Peyer's patch (tissue), 4 donors: ENCODE measurements at regions not wholly inside any gene's neighbourhood (a gene's known extent, or its start where the extent isn't known, plus 50 kb on each side); places are given as distances from the start of the nearest gene placed in this dataset.

Experiments
- DNase-seq, 3 donors: peaks; one replicate each; pipeline ENCODE4 v3.0.0-alpha.2; 2017 to 2019
- H3K27ac ChIP-seq, 4 donors: fragments of 200-600 bp; sonication (generic); one replicate each; pipeline ENCODE4 v1.5.1; 2016 to 2019
- H3K27me3 ChIP-seq, 2 donors: fragments of 200-600 bp; sonication (generic); one replicate each; pipeline ENCODE4 v1.5.1; 2019
- H3K36me3 ChIP-seq, 3 donors: fragments of 200-600 bp; sonication (generic); one replicate each; pipeline ENCODE4 v1.5.1; 2016 to 2019
- H3K4me1 ChIP-seq, 4 donors: fragments of 200-600 bp; sonication (generic); one replicate each; pipeline ENCODE4 v1.5.1; 2016 to 2019
- H3K4me3 ChIP-seq, 4 donors: fragments of 200-600 bp; sonication (generic); 1 replicate in 3 of 4; 2 replicates in 1 of 4; pipeline ENCODE4 v1.5.1; 2016 to 2019; ENCODE audit warnings: mild to moderate bottlenecking in 1 of 4
- H3K9me3 ChIP-seq, 4 donors: fragments of 200-600 bp; sonication (generic); one replicate each; pipeline ENCODE4 v1.5.1; 2016 to 2019; ENCODE audit warnings: mild to moderate bottlenecking in 1 of 4
- CTCF ChIP-seq, 6 experiments: fragments of 450-650 bp in 4 of 6; fragments of 200-600 bp in 2 of 6; sonication (generic) in 1 of 6; IDR thresholded peaks; one replicate each; pipeline ENCODE4 v1.5.1; 2017 to 2019; ENCODE audit warnings: antibody characterized with exemption in 6 of 6, mild to moderate bottlenecking in 3 of 6, moderate library complexity in 1 of 6
- POLR2A ChIP-seq, 2 donors: fragments of 450-650 bp; IDR thresholded peaks; one replicate each; pipeline ENCODE4 v1.5.1; 2017; ENCODE audit warnings: antibody characterized with exemption in 2 of 2, mild to moderate bottlenecking in 2 of 2, moderate library complexity in 2 of 2

DNA sequence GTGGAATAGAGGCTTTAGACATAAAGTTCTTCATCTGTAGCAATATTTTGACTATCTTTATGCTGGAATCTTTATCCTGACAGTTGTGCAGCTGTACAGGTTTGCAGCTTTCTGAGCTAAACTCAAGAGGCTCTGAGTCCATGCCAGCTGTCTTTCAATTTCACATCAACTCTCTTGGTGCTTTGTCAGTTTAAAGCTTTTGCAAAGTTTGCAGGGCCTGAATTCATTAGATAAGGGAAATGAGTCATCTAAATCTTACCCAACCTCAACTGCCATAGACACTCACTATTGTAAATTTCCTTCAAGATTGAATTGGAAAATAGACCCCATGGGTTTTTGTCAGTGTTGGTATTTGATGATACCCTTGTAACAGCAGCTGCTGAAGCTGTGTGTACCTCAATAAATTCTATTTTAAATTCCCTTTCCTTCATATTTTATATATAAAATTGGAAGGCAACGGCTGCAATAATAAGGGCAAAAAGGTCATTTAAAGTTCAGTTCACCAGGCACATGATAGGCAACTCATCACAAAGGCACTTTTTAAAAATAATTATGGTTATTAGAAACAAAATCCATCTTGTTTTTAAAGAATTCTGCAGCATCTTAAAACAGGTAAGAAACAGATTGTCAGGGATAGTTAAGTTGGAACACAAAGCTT lies 169.9 kb upstream of the SLC39A10 start:
- TF ChIP-seq POLR2A (IDR thresholded peaks at IDR 0.05) (no peak), CTCF (IDR thresholded peaks at IDR 0.05) (no peak)
- DNase-seq: no peak
- H3K27me3 ChIP-seq: no peaks in the 10 kb centered on the region

GRCh38 chr2:195486520-195486919 lies 170.5 kb upstream of the SLC39A10 start:
- no peaks in the 10 kb centered on the region for H3K36me3 ChIP-seq
- DNase-seq: no peak
- H3K9me3 ChIP-seq: no peaks in the 10 kb centered on the region
- H3K4me3 ChIP-seq: no peak overlapping the region
- no peaks in the 10 kb centered on the region for H3K27me3 ChIP-seq
- no peak for TF ChIP-seq CTCF (IDR thresholded peaks at IDR 0.05)
- no peak for TF ChIP-seq POLR2A (IDR thresholded peaks at IDR 0.05)
- no peak overlapping the region for H3K27ac ChIP-seq
- H3K4me1 ChIP-seq: no peaks in the 10 kb centered on the region

More for the DNA sequence above, 169.9 kb upstream of the SLC39A10 start:
- H3K27ac ChIP-seq: no peak overlapping the region
- H3K4me3 ChIP-seq: no peak overlapping the region
- H3K9me3 ChIP-seq: no peaks in the 10 kb centered on the region
- H3K4me1 ChIP-seq: no peaks in the 10 kb centered on the region
- no peaks in the 10 kb centered on the region for H3K36me3 ChIP-seq

DNA sequence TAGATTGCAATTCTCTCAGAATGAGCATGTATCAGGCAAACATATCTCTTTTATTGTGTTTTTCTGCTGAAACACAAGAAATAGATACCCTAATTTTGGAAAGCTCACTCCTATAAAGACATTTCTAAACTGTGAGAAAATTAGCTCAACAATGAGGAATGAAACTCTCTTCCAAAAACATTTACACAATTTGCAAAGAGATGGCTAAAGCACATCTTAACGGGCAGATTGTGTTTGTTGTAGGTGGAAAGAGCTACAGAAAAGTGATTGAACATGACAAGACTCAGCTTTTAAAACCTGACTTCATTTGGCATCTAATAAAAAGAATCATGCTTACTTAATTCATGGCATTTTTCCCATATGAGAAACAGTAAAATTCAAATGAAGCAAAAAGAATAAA lies 175.0 kb upstream of the SLC39A10 start:
- Histone ChIP-seq H3K4me1 (no peaks in the 10 kb centered on the region), H3K27me3 (no peaks in the 10 kb centered on the region), H3K27ac (no peak overlapping the region), H3K9me3 (no peaks in the 10 kb centered on the region), H3K4me3 (no peak overlapping the region), H3K36me3 (no peaks in the 10 kb centered on the region)
- TF ChIP-seq POLR2A (IDR thresholded peaks at IDR 0.05) (no peak), CTCF (IDR thresholded peaks at IDR 0.05) (no peak)
- no peak for DNase-seq

DNA sequence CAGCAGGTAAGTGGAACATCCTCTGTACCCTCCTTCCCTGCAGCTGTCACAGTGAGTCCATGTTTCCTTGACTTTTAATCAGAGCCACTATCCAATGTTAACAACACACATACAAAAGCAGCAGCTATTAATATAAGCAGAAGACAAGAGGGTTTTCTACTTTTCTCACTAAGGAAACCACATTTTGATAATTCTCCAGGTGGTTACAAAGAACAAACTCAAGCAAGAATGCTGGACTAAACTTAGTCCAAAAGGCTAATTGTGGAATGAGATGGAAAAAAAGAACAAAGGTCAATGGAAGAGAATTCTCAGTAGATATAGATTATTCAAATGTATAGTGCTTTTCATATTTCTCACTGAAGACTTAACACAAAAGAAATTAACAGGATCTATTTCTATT lies 176.9 kb upstream of the SLC39A10 start:
- no peaks in the 10 kb centered on the region for H3K9me3 ChIP-seq
- no peaks in the 10 kb centered on the region for H3K36me3 ChIP-seq
- DNase-seq: no peak
- no peak overlapping the region for H3K27ac ChIP-seq
- no peaks in the 10 kb centered on the region for H3K27me3 ChIP-seq
- H3K4me3 ChIP-seq: no peak overlapping the region
- TF ChIP-seq POLR2A (IDR thresholded peaks at IDR 0.05) (no peak), CTCF (IDR thresholded peaks at IDR 0.05) (no peak)
- no peaks in the 10 kb centered on the region for H3K4me1 ChIP-seq

GRCh38 chr2:195479407-195479806 lies 177.6 kb upstream of the SLC39A10 start:
- TF ChIP-seq POLR2A (IDR thresholded peaks at IDR 0.05) (no peak), CTCF (IDR thresholded peaks at IDR 0.05) (no peak)
- Histone ChIP-seq H3K36me3 (no peaks in the 10 kb centered on the region), H3K4me1 (no peaks in the 10 kb centered on the region), H3K4me3 (no peak overlapping the region), H3K9me3 (no peaks in the 10 kb centered on the region), H3K27ac (no peak overlapping the region), H3K27me3 (no peaks in the 10 kb centered on the region)
- DNase-seq: no peak

DNA sequence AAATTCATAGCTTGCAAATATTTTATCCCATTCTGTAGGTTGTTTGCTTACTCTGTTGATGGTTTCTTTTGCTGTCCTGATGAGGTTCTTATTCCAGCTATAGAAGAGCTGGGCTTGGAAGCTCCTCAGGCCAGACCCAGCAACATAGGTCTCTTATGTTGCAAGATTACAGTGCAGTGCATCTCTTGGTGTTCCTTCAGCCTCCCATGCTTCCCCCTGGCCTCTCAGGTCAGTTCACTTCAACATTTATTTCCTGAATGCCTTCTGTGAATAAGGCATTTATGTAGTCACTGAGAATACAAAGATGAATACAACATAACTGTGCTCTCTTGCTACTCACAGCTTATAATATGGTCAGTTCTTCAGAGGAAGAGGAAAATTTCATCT lies 179.0 kb upstream of the SLC39A10 start:
- no peak for DNase-seq
- Histone ChIP-seq H3K27me3 (no peaks in the 10 kb centered on the region), H3K4me3 (no peak overlapping the region), H3K9me3 (no peaks in the 10 kb centered on the region), H3K36me3 (no peaks in the 10 kb centered on the region), H3K27ac (no peak overlapping the region), H3K4me1 (no peaks in the 10 kb centered on the region)
- TF ChIP-seq POLR2A (IDR thresholded peaks at IDR 0.05) (no peak), CTCF (IDR thresholded peaks at IDR 0.05) (no peak)
